ENCODE measurements at regions not wholly inside any gene's neighbourhood (a gene's known extent, or its start where the extent isn't known, plus 50 kb on each side); places are given as distances from the start of the nearest gene placed in this dataset.

DNA sequence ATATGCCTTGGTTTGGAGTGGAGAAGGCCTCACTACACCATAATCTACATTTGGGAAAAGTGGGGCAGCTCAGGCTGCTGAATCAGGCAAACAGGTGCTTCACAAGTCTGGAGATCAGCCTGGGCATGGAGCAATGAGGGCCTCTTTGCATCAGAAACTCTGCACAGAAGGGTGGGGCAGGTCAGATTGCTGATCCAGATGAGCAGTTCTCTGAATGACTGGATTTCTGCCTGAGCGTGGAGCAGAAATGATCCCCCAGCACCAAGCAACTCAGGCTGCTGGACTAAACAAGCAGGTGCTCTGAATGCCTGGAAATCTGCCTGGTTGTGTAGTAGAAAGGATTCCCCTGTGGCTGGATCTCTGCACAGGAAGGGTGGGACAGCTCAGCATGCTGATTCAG is 605.3 kb upstream of the ZNF804A start:
- no peaks in the 10 kb centered on the region for H3K4me1 Mint-ChIP-seq (ENCODE audit: low read depth)
- peaks cover 7% of the 10 kb centered on the region for H3K9me3 Mint-ChIP-seq
- H3K36me3 Mint-ChIP-seq (ENCODE audit: low read depth) = no peaks in the 10 kb centered on the region
- H3K27me3 Mint-ChIP-seq = no peaks in the 10 kb centered on the region
- no peak overlapping the region for H3K4me3 Mint-ChIP-seq
- no peak overlapping the region for H3K27ac Mint-ChIP-seq

DNA sequence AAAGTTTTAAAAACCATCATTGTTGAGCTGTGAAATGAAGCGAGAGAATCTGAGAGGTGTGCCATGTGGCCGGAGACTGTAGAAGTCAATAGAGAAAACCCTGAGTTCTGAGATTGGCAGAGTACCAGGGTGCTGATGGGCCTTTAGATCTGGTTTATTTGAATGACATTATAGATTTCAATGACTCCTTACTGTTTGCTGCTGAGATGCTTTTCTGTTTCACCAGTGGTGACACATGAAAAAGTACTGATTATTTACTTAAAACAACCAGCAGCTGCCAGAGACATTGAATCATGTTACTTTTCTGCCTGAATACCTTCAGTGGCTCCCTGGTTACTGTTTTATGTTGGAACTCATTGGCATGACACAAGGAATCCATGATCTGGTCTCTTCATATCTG is 602.7 kb upstream of the ZNF804A start:
- Mint-ChIP-seq H3K36me3 (ENCODE audit: low read depth) (no peaks in the 10 kb centered on the region), H3K9me3 (peaks cover 2% of the 10 kb centered on the region), H3K4me3 (no peak overlapping the region)

DNA sequence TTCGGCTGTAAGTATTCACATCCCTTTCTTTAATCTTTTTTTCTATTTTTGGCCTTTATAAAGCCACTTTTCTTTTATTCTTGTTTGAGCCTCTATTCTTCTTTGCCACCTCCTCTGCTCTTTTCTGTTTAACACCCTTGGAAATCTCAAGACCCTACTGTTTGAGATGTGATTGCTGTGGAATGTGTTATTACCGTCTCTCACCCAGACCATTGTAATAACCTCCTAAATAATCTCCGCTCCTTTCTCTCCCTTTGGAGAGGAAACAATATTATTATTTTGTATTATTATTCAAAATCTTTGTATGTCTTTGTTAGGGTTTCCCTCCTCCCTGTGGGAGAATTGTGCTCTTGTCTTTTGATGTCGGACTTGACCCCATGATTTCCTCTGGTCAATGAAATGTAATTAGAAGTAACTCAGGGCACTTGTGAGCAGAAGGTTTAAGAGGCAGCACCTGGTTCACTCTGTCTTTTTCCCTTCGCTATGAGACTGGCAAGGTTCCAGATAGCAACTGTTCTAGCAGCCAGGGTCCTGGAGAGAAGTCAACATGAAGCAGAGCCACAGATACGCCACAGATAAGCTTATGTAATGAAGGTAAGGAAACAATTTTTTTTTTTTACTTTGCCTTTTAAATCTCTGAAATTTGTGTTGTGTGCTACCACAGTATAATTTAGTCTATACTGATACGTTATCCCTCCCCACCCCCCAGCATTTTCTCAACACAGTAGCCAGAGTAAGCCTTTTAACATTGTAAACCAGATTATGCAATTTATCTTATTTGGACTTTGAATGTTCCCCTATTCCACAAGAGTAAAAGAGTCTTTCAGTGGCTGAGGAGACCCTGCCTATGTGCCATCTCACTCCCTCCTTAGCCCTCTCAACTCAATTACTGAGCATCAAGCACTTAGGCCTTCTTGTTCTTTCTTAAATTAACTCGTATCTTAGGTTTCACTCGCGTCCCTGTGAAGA is 601.2 kb upstream of the ZNF804A start:
- Mint-ChIP-seq H3K27ac (no peak overlapping the region), H3K4me1 (ENCODE audit: low read depth) (no peaks in the 10 kb centered on the region), H3K36me3 (ENCODE audit: low read depth) (no peaks in the 10 kb centered on the region), H3K9me3 (no peaks in the 10 kb centered on the region), H3K27me3 (no peaks in the 10 kb centered on the region), H3K4me3 (no peak overlapping the region)

More for the DNA sequence above, 602.7 kb upstream of the ZNF804A start:
- no peaks in the 10 kb centered on the region for H3K4me1 Mint-ChIP-seq (ENCODE audit: low read depth)
- H3K27ac Mint-ChIP-seq = no peak overlapping the region
- no peaks in the 10 kb centered on the region for H3K27me3 Mint-ChIP-seq

DNA sequence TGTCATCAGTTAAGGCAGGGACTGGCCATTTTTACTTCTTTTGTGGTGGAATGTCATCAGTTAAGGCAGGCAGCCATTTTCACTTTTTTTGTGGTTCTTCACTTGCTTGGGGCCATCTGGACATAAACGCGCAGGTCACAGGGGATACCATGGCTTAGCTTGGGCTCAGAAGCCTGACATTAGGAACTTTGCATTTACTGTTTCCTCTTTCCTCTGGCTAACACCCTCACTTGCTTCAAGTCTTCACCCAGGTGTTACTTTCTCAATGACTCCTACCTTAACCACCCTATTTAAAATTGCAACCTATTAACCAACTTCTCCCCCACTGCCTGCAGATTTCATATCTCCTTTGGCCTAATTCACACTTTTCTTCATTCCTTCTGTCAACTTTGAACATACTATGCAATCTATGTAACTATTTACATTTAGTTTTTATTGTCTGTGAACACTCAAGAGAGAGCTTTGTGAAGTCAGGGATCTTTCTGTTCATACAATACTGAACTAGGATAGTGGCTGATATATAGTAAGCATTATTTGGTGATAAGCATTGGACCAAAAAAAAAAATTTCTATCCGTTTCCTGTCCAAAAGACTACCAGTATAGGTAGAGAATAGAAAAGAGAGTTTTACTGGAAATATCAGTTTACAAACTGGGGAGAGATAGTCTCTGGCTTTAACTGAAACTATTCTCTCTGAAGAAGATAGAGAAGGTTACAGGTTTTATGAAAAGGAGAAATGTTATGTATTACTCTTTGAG is 600.1 kb upstream of the ZNF804A start:
- Mint-ChIP-seq H3K4me3 (no peak overlapping the region), H3K4me1 (ENCODE audit: low read depth) (no peaks in the 10 kb centered on the region), H3K27me3 (no peaks in the 10 kb centered on the region), H3K36me3 (ENCODE audit: low read depth) (no peaks in the 10 kb centered on the region), H3K9me3 (no peaks in the 10 kb centered on the region), H3K27ac (no peak overlapping the region)

DNA sequence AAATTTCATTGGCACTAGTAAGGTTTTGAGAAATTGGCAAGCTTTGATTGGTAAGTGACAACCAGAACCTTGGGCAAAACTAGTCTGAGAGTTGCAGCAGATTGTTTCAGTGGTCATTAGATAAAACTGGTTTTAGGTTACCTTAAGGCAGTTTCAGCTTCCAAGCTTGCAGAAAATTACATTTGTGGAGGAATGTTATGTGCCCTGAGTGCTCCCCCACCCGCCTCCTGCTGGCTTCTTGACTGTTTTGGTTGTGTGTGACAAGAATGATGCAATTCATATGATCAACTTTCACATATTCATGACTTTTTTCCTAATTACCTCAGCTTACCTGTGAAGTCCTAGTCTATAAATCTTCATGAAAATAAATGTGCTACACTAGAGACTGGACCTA is 599.5 kb upstream of the ZNF804A start:
- Mint-ChIP-seq H3K4me3 (no peak overlapping the region), H3K27me3 (no peaks in the 10 kb centered on the region), H3K36me3 (ENCODE audit: low read depth) (no peaks in the 10 kb centered on the region), H3K9me3 (no peaks in the 10 kb centered on the region), H3K27ac (no peak overlapping the region), H3K4me1 (ENCODE audit: low read depth) (no peaks in the 10 kb centered on the region)

DNA sequence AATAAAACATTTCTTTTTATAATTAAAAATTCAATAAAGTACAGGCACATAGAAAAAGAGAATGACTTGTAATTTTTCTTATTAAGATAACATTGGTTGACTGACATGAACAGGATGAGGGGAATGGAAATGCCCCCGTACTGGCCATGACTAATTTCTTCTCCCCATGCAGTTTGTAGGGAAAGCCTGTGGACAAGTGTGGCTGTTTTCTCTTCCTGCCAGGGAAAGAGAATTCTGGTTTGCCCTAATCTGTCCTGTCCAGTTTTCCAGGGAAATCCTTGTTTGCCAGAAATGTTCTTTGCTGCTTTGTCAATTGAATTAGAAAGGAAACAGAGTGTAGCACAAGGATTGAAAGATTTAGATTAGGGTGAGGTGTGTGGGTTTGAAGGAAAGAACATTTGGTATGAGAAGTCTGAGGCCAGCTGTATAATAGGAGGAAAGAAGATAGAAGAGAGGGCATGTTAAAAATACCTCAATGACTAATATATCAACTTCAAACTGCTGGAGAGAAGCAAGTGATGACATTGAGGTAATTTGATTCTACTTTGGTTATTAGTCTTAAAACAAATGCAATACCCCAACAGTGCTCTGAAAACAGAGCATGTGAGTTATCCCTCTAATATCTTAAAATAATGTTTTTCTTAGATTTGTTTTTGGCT is 593.9 kb upstream of the ZNF804A start:
- no peaks in the 10 kb centered on the region for H3K27me3 Mint-ChIP-seq
- no peaks in the 10 kb centered on the region for H3K36me3 Mint-ChIP-seq (ENCODE audit: low read depth)
- H3K4me3 Mint-ChIP-seq = no peak overlapping the region
- H3K27ac Mint-ChIP-seq = no peak overlapping the region
- no peaks in the 10 kb centered on the region for H3K4me1 Mint-ChIP-seq (ENCODE audit: low read depth)
- peaks cover 3% of the 10 kb centered on the region for H3K9me3 Mint-ChIP-seq

DNA sequence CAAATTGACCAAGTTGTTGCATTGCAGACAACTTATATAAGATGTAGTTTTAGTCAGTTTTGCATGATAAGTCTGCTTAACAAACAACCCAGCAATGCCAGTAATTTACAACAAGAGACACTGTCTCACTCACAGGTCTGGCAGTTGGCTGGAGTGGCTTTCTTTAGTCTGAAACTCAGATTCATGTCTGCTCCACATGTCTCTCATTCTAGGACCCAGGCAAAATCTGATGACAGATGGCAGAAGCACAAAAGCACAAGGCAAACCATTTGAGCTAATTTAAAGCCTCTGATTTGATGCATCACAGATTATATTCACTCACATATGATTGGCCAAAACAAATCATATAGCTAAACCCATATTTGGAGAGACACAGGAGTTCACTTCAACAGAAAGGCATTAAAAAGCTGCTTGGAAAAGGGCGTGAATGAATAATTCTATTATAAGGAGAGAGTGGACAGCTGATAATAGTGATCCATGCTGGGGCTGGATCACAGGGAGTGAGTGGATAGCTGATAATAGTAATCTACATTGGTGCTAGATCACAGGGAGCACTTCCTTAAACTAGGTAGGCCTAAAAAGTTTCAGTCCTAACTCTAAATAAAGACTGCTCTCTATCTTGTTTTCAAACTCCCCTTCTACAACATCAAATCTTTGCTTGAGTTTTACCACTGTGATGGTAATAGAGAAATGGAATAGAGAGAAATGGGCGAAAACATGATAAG is 593.2 kb upstream of the ZNF804A start:
- no peak overlapping the region for H3K27ac Mint-ChIP-seq
- peaks cover 3% of the 10 kb centered on the region for H3K9me3 Mint-ChIP-seq
- no peaks in the 10 kb centered on the region for H3K4me1 Mint-ChIP-seq (ENCODE audit: low read depth)
- H3K36me3 Mint-ChIP-seq (ENCODE audit: low read depth) = no peaks in the 10 kb centered on the region
- H3K27me3 Mint-ChIP-seq = no peaks in the 10 kb centered on the region
- no peak overlapping the region for H3K4me3 Mint-ChIP-seq

DNA sequence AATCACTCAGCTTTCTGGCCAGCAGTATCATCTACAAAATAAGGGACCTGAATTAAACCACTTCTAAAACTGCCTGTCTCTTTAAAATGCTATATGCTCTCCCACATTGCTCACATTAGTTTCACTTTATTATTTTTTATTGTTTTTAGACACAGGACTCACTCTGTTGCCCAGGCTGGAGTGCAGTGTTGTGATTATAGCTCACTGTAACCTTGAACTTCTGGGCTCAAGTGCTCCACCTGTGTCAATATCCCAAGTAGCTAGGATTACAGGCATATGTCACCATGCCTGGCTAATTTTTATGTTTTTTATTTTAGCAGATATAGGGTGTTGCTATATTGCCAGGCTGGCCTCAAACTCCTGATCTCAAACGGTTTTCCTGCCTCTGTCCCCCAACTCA is 591.3 kb upstream of the ZNF804A start:
- H3K27me3 Mint-ChIP-seq = no peaks in the 10 kb centered on the region
- no peaks in the 10 kb centered on the region for H3K4me1 Mint-ChIP-seq (ENCODE audit: low read depth)
- no peak overlapping the region for H3K4me3 Mint-ChIP-seq
- peaks cover 3% of the 10 kb centered on the region for H3K9me3 Mint-ChIP-seq
- H3K36me3 Mint-ChIP-seq (ENCODE audit: low read depth) = no peaks in the 10 kb centered on the region
- no peak overlapping the region for H3K27ac Mint-ChIP-seq

DNA sequence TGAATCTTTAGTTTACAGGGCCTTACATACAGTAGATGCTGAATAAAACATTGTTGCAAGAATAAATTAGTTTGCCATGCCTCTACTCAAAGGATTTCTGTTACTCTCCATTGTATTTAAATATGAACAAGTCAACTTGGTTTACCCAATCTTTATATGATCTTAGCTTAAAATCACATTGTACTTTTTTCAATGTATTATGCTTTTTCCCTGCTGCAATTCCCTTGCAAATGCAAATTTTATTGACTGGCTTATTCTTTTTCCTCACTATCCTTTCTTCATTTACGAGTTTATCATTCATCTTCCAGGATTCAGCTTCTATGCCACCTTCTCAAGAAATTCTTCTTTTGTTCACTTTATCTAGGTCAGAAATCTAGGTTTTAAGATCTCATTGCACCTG is 571.4 kb upstream of the ZNF804A start:
- Mint-ChIP-seq H3K27me3 (no peaks in the 10 kb centered on the region), H3K4me3 (no peak overlapping the region), H3K4me1 (ENCODE audit: low read depth) (no peaks in the 10 kb centered on the region), H3K9me3 (peaks cover 11% of the 10 kb centered on the region), H3K36me3 (ENCODE audit: low read depth) (no peaks in the 10 kb centered on the region), H3K27ac (no peak overlapping the region)

DNA sequence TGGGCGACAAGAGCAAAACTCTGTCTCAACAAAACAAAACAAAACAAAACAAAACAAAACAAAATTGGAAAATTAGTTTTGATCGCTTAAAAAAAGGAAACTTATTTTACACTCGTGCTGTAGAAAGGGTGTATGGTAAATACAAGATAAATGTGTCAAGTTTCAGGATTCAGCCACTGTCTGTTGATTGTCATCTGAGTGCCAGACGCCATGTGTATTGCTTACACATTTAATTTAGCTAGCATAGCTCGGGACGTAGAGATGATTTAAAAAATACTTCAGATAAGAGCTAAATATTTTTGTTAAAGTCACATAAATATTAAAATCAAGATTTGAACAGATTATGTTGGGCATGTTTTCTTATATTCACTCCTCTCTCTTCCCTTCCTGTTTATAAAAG is 568.1 kb upstream of the ZNF804A start:
- Mint-ChIP-seq H3K9me3 (peaks cover 3% of the 10 kb centered on the region), H3K27ac (no peak overlapping the region), H3K36me3 (ENCODE audit: low read depth) (no peaks in the 10 kb centered on the region), H3K27me3 (no peaks in the 10 kb centered on the region), H3K4me3 (no peak overlapping the region), H3K4me1 (ENCODE audit: low read depth) (no peaks in the 10 kb centered on the region)

DNA sequence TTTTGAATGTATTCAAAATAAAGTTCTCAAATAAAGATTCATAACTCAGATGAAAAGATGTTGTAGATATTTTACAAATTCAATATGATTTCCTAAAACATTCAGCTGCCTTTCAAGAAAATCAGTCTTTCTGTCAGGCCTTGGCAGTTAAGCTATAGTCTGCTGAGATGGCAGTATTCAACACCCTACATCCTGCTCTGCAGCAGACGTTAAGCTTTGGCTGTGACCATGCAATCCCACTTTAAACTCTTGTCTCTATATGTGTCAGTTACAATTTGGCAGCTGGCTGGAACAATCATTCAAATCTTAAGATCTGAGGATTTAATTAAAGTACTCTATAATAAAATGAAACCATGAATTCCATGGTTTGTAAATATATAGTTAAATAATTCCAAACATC is 567.3 kb upstream of the ZNF804A start:
- H3K27me3 Mint-ChIP-seq = no peaks in the 10 kb centered on the region
- H3K4me1 Mint-ChIP-seq (ENCODE audit: low read depth) = no peaks in the 10 kb centered on the region

DNA sequence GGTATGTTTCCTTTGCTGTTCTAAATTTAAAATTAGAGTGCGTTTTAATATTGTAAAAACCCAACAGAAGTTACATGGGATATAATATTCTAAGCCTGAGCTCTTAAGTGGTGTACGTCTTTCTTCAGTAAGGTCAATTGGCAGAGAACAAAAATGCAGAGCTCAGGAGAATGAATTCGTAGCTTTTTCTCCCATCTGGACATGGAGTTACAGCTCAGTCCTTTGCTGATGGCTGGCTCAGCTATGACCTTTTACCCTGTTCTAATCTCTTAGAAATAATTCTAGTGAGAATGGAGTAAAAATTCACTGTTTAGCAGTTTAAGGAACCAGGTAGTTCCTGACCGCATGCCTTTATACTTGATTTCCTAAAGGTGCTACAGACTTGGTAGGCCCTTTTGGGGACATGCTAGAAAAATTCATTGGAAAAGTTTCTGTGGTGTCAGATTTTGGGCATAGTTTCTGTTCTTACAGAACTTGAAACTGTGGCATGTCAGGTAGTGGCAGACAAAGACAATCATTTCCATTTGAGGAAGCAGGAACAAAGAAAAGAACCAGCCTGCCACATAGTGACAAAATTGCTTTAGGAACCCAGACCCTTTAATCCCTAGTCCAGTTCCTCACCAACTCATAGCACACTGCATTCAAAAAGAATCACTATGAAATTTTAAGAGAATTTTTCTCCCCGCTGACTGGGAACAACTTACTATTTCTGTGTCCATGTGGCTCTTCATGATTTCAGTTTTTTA is 566.8 kb upstream of the ZNF804A start:
- H3K36me3 Mint-ChIP-seq (ENCODE audit: low read depth) = no peaks in the 10 kb centered on the region
- H3K27me3 Mint-ChIP-seq = no peaks in the 10 kb centered on the region
- H3K27ac Mint-ChIP-seq = no peak overlapping the region
- peaks cover 3% of the 10 kb centered on the region for H3K9me3 Mint-ChIP-seq
- no peaks in the 10 kb centered on the region for H3K4me1 Mint-ChIP-seq (ENCODE audit: low read depth)
- H3K4me3 Mint-ChIP-seq = no peak overlapping the region

More for the DNA sequence above, 567.3 kb upstream of the ZNF804A start:
- Mint-ChIP-seq H3K36me3 (ENCODE audit: low read depth) (no peaks in the 10 kb centered on the region), H3K27ac (no peak overlapping the region), H3K4me3 (no peak overlapping the region), H3K9me3 (peaks cover 3% of the 10 kb centered on the region)

DNA sequence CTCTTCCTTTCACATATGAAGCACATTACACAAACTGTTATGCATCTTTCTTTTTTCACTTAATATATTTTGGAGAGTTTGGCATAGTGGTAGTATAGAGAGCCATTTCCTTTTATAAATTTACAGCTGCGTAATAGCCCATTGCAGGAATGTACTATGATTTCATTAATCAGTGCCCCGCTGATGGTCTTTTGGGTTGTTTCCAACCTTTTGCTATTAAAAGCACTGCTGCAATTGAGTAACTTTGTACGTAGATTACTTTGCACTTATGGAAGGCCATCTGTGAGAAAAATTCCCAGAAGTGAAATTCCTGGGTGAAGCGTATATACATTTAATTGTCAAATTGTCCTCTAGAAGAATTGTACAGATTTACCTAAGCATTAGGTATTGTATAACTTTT is 565.3 kb upstream of the ZNF804A start:
- no peaks in the 10 kb centered on the region for H3K9me3 Mint-ChIP-seq

DNA sequence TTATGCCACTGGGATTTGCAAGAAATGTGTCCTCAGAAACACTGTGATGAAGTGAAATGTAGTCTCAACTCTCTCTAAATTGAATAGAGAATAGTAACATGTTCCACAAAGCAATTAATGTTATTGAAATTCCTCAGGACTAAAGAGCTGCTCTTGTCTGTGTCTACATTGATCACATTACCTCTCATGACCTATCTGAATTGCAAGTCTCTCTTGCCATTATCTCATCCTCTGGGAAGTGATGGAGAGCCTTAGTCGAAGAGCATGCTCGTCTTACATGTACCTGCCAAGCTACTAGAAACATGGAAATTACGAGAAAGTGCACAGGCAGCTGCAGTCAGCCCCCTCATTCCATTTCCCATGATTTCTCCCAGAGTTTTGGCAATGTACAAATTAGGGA is 561.1 kb upstream of the ZNF804A start:
- no peaks in the 10 kb centered on the region for H3K27me3 Mint-ChIP-seq
- no peak overlapping the region for H3K27ac Mint-ChIP-seq

More for the DNA sequence above, 565.3 kb upstream of the ZNF804A start:
- Mint-ChIP-seq H3K27me3 (no peaks in the 10 kb centered on the region), H3K4me1 (ENCODE audit: low read depth) (no peaks in the 10 kb centered on the region), H3K4me3 (no peak overlapping the region), H3K27ac (no peak overlapping the region), H3K36me3 (ENCODE audit: low read depth) (no peaks in the 10 kb centered on the region)

More for the DNA sequence above, 561.1 kb upstream of the ZNF804A start:
- H3K4me3 Mint-ChIP-seq = no peak overlapping the region
- no peaks in the 10 kb centered on the region for H3K4me1 Mint-ChIP-seq (ENCODE audit: low read depth)
- no peaks in the 10 kb centered on the region for H3K36me3 Mint-ChIP-seq (ENCODE audit: low read depth)
- H3K9me3 Mint-ChIP-seq = no peaks in the 10 kb centered on the region

Data from stimulated activated naive CD8-positive, alpha-beta T cell treated with anti-CD3 and anti-CD28 coated beads, Interleukin-15, Interleukin-2, amounts not matched to agents 100 ng/mL and 50 ng/mL, for 24 hours (primary cell).